Esophagus muscularis mucosa (tissue), 4 donors: ENCODE measurements at regions not wholly inside any gene's neighbourhood (a gene's known extent, or its start where the extent isn't known, plus 50 kb on each side); places are given as distances from the start of the nearest gene placed in this dataset.

Experiments
- DNase-seq: peaks from one replicate; pipeline ENCODE4 v3.0.0-alpha.2; 2017; ENCODE audit errors: extremely low spot score
- H3K27ac ChIP-seq, 4 donors: fragments of 200-600 bp; sonication (generic); replicated peaks in 1 of 4; 1 replicate in 3 of 4; 2 replicates in 1 of 4; pipeline ENCODE4 v1.5.1; 2016 to 2019; ENCODE audit warnings: mild to moderate bottlenecking in 1 of 4
- H3K27me3 ChIP-seq, 4 donors: fragments of 200-600 bp; sonication (generic); one replicate each; pipeline versions ENCODE4 v1.5.1 to v1.6.0; 2016 to 2019
- H3K36me3 ChIP-seq, 4 donors: fragments of 200-600 bp; sonication (generic); one replicate each; pipeline ENCODE4 v1.5.1; 2016 to 2019
- H3K4me1 ChIP-seq, 4 donors: fragments of 200-600 bp; sonication (generic); one replicate each; pipeline ENCODE4 v1.5.1; 2016 to 2019
- H3K4me3 ChIP-seq, 4 donors: fragments of 200-600 bp; sonication (generic); 1 replicate in 2 of 4; 2 replicates in 2 of 4; pipeline ENCODE4 v1.5.1; 2016 to 2019; ENCODE audit warnings: mild to moderate bottlenecking in 4 of 4, moderate library complexity in 1 of 4
- H3K9me3 ChIP-seq, 4 donors: fragments of 200-600 bp; sonication (generic); 1 replicate in 3 of 4; 2 replicates in 1 of 4; pipeline ENCODE4 v1.5.1; 2016 to 2019
- CTCF ChIP-seq, 3 experiments: fragments of 200-600 bp in 2 of 3; fragments of 450-650 bp in 1 of 3; sonication (generic) in 2 of 3; IDR thresholded peaks; one replicate each; pipeline ENCODE4 v1.5.1; 2017 to 2019; ENCODE audit warnings: antibody characterized with exemption in 3 of 3, mild to moderate bottlenecking in 2 of 3, moderate library complexity in 1 of 3
- EP300 ChIP-seq: sonication (generic); formaldehyde crosslinking; IDR thresholded peaks from one replicate; pipeline ENCODE4 v1.6.1; 2017; ENCODE audit warnings: antibody characterized with exemption
- POLR2A ChIP-seq: fragments of 450-650 bp; IDR thresholded peaks from one replicate; pipeline ENCODE4 v1.6.1; 2017; ENCODE audit warnings: antibody characterized with exemption, moderate library complexity, mild to moderate bottlenecking, low read depth
- POLR2AphosphoS5 ChIP-seq, 2 donors: sonication (generic); formaldehyde crosslinking; IDR thresholded peaks; one replicate each; pipeline ENCODE4 v1.6.1; 2017; ENCODE audit warnings: antibody characterized with exemption in 2 of 2
- WGBS: methylation state at CpG from one replicate; pipeline ENCODE4 v1.1.5; 2018; 5-methylcytosine and 5-hydroxymethylcytosine counted together
- intact Hi-C: fragments of 100-400 bp; cut with DNase I; formaldehyde crosslinking; loops from one replicate; pipeline ENCODE4 v1.15.1; 2023

- TF ChIP-seq POLR2A (no peak), POLR2AphosphoS5 (IDR thresholded peaks at IDR 0.05) (no peak), CTCF (IDR thresholded peaks at IDR 0.05) (no peak), EP300 (no peak)
- 57% methylated on average over 2 of the region's 2 CpGs for WGBS
- Histone ChIP-seq H3K4me3 (no peak overlapping the region), H3K27ac (no peak overlapping the region), H3K9me3 (no peaks in the 10 kb centered on the region), H3K27me3 (no peaks in the 10 kb centered on the region), H3K4me1 (no peaks in the 10 kb centered on the region), H3K36me3 (no peaks in the 10 kb centered on the region)
- intact Hi-C loops: no loop called here
- no peak for DNase-seq
Observed at GRCh38 chrX:34299451-34299967, 167.4 kb upstream of the FAM47A start.

GRCh38 chrX:34294665-34295064 is 162.6 kb upstream of the FAM47A start:
- WGBS: 87% methylated on average over 5 of the region's 6 CpGs
- Histone ChIP-seq H3K4me1 (no peaks in the 10 kb centered on the region), H3K27me3 (no peaks in the 10 kb centered on the region), H3K36me3 (no peaks in the 10 kb centered on the region), H3K4me3 (no peak overlapping the region), H3K27ac (no peak overlapping the region), H3K9me3 (no peaks in the 10 kb centered on the region)
- no peak for TF ChIP-seq EP300
- TF ChIP-seq POLR2AphosphoS5 (IDR thresholded peaks at IDR 0.05): no peak
- TF ChIP-seq CTCF (IDR thresholded peaks at IDR 0.05): no peak
- no peak for TF ChIP-seq POLR2A
- intact Hi-C loops: no loop called here
- DNase-seq: no peak

- no peak for DNase-seq
- WGBS: 27% methylated on average over 2 of the region's 2 CpGs
- H3K27me3 ChIP-seq: no peaks in the 10 kb centered on the region
- no peak overlapping the region for H3K4me3 ChIP-seq
- H3K36me3 ChIP-seq: no peaks in the 10 kb centered on the region
- H3K4me1 ChIP-seq: no peaks in the 10 kb centered on the region
- H3K27ac ChIP-seq: no peak overlapping the region
- TF ChIP-seq CTCF (IDR thresholded peaks at IDR 0.05) (no peak), POLR2AphosphoS5 (IDR thresholded peaks at IDR 0.05) (no peak), EP300 (no peak), POLR2A (no peak)
- intact Hi-C loops: no loop called here
- H3K9me3 ChIP-seq: no peaks in the 10 kb centered on the region
Observed at GRCh38 chrX:34288782-34289181, 156.7 kb upstream of the FAM47A start.

GRCh38 chrX:34279866-34280560 is 147.9 kb upstream of the FAM47A start:
- no peak for DNase-seq

More at GRCh38 chrX:34279866-34280560, 147.9 kb upstream of the FAM47A start:
- Histone ChIP-seq H3K36me3 (no peaks in the 10 kb centered on the region), H3K4me3 (no peak overlapping the region), H3K9me3 (no peaks in the 10 kb centered on the region), H3K4me1 (no peaks in the 10 kb centered on the region), H3K27me3 (no peaks in the 10 kb centered on the region), H3K27ac (no peak overlapping the region)
- 60% methylated on average over 5 of the region's 5 CpGs for WGBS
- intact Hi-C loops: no loop called here
- TF ChIP-seq EP300 (no peak), POLR2AphosphoS5 (IDR thresholded peaks at IDR 0.05) (no peak), CTCF (IDR thresholded peaks at IDR 0.05) (no peak), POLR2A (no peak)
